ENCODE measurements at regions not wholly inside any gene's neighbourhood (a gene's known extent, or its start where the extent isn't known, plus 50 kb on each side); places are given as distances from the start of the nearest gene placed in this dataset.

- TF ChIP-seq CTCF (IDR thresholded peaks at IDR 0.05) = no peak
- no peak for TF ChIP-seq POLR2A (IDR thresholded peaks at IDR 0.05)
Observed at GRCh38 chr12:66744956-66745383, 66.1 kb upstream of the GRIP1 start.

All from lower leg skin (tissue), 3 donors.